Breast epithelium (tissue), 4 donors: ENCODE measurements at regions not wholly inside any gene's neighbourhood (a gene's known extent, or its start where the extent isn't known, plus 50 kb on each side); places are given as distances from the start of the nearest gene placed in this dataset.

ENCODE experiments used
- DNase-seq, 2 donors: peaks; one replicate each; pipeline ENCODE4 v3.0.0-alpha.2; 2019; ENCODE audit warnings: low spot score in 2 of 2
- H3K27ac ChIP-seq, 2 donors: fragments of 200-600 bp; sonication (generic) in 1 of 2; one replicate each; pipeline ENCODE4 v1.5.1; 2016 to 2019; ENCODE audit warnings: mild to moderate bottlenecking in 1 of 2
- H3K27me3 ChIP-seq, 2 donors: fragments of 200-600 bp; sonication (generic) in 1 of 2; one replicate each; pipeline versions ENCODE4 v1.5.1 to v1.6.0; 2017 to 2019; ENCODE audit warnings: control low read depth in 1 of 2, mild to moderate bottlenecking in 1 of 2
- H3K36me3 ChIP-seq: fragments of 200-600 bp; one replicate; pipeline ENCODE4 v1.5.1; 2019
- H3K4me1 ChIP-seq, 2 donors: fragments of 200-600 bp; sonication (generic); one replicate each; pipeline ENCODE4 v1.5.1; 2016 to 2019; ENCODE audit warnings: control low read depth in 1 of 2
- H3K4me3 ChIP-seq, 3 donors: fragments of 200-600 bp; sonication (generic); 1 replicate in 2 of 3; 2 replicates in 1 of 3; pipeline ENCODE4 v1.5.1; 2016 to 2019; ENCODE audit warnings: mild to moderate bottlenecking in 3 of 3, moderate library complexity in 2 of 3
- H3K9me3 ChIP-seq, 2 donors: fragments of 200-600 bp; sonication (generic) in 1 of 2; one replicate each; pipeline ENCODE4 v1.5.1; 2016 to 2019; ENCODE audit warnings: control low read depth in 1 of 2
- CTCF ChIP-seq, 3 donors: fragments of 450-650 bp; IDR thresholded peaks; one replicate each; pipeline ENCODE4 v1.5.1; 2016 to 2017; ENCODE audit warnings: antibody characterized with exemption in 3 of 3, mild to moderate bottlenecking in 3 of 3, moderate library complexity in 3 of 3
- POLR2A ChIP-seq: fragments of 450-650 bp; IDR thresholded peaks from one replicate; pipeline ENCODE4 v1.6.1; 2016; ENCODE audit warnings: antibody characterized with exemption, mild to moderate bottlenecking, moderate library complexity
- POLR2AphosphoS5 ChIP-seq, 3 donors: sonication (generic); formaldehyde crosslinking; IDR thresholded peaks; one replicate each; pipeline ENCODE4 v1.6.1; 2017; ENCODE audit warnings: antibody characterized with exemption in 3 of 3
- intact Hi-C: fragments of 100-400 bp; cut with DNase I; formaldehyde crosslinking; loops from one replicate; pipeline ENCODE4 v1.15.1; 2023; ENCODE audit warnings: low total_unique reads

GRCh38 chr6:94278146-94278545 lies 858.8 kb upstream of the EPHA7 start:
- H3K36me3 ChIP-seq, result no peaks in the 10 kb centered on the region
- intact Hi-C loops, result no loop called here
- H3K27me3 ChIP-seq, result no peaks in the 10 kb centered on the region
- H3K4me1 ChIP-seq, result no peaks in the 10 kb centered on the region
- no peaks in the 10 kb centered on the region for H3K9me3 ChIP-seq
- DNase-seq, result no peak
- TF ChIP-seq CTCF (IDR thresholded peaks at IDR 0.05), result no peak
- no peak for TF ChIP-seq POLR2AphosphoS5 (IDR thresholded peaks at IDR 0.05)
- TF ChIP-seq POLR2A, result no peak
- no peak overlapping the region for H3K4me3 ChIP-seq
- H3K27ac ChIP-seq, result no peak overlapping the region

- no peaks in the 10 kb centered on the region for H3K4me1 ChIP-seq
- no peak for TF ChIP-seq CTCF (IDR thresholded peaks at IDR 0.05)
- TF ChIP-seq POLR2A, result no peak
- TF ChIP-seq POLR2AphosphoS5 (IDR thresholded peaks at IDR 0.05), result no peak
- no peaks in the 10 kb centered on the region for H3K9me3 ChIP-seq
- no peak for DNase-seq
- no peak overlapping the region for H3K4me3 ChIP-seq
- no peak overlapping the region for H3K27ac ChIP-seq
- H3K36me3 ChIP-seq, result no peaks in the 10 kb centered on the region
- H3K27me3 ChIP-seq, result no peaks in the 10 kb centered on the region
- intact Hi-C loops, result no loop called here
These were observed 853.0 kb upstream of the EPHA7 start for GRCh38 chr6:94272327-94272726.

- intact Hi-C loops, result no loop called here
- DNase-seq, result no peak
- no peak for TF ChIP-seq POLR2A
- no peak for TF ChIP-seq POLR2AphosphoS5 (IDR thresholded peaks at IDR 0.05)
- no peak for TF ChIP-seq CTCF (IDR thresholded peaks at IDR 0.05)
These were observed 851.0 kb upstream of the EPHA7 start for GRCh38 chr6:94270091-94270948.

GRCh38 chr6:94269256-94269655 lies 849.9 kb upstream of the EPHA7 start:
- no peak for DNase-seq
- intact Hi-C loops, result no loop called here
- Histone ChIP-seq H3K4me1 (no peaks in the 10 kb centered on the region), H3K27ac (no peak overlapping the region), H3K36me3 (no peaks in the 10 kb centered on the region), H3K9me3 (no peaks in the 10 kb centered on the region), H3K27me3 (no peaks in the 10 kb centered on the region), H3K4me3 (no peak overlapping the region)
- TF ChIP-seq POLR2A, result no peak
- TF ChIP-seq CTCF (IDR thresholded peaks at IDR 0.05), result no peak
- TF ChIP-seq POLR2AphosphoS5 (IDR thresholded peaks at IDR 0.05), result no peak

More at GRCh38 chr6:94270091-94270948, 851.0 kb upstream of the EPHA7 start:
- no peaks in the 10 kb centered on the region for H3K27me3 ChIP-seq
- H3K4me1 ChIP-seq, result no peaks in the 10 kb centered on the region
- no peaks in the 10 kb centered on the region for H3K9me3 ChIP-seq
- H3K27ac ChIP-seq, result no peak overlapping the region
- no peak overlapping the region for H3K4me3 ChIP-seq
- no peaks in the 10 kb centered on the region for H3K36me3 ChIP-seq

GRCh38 chr6:94260765-94261164 lies 841.4 kb upstream of the EPHA7 start:
- Histone ChIP-seq H3K27ac (no peak overlapping the region), H3K4me3 (no peak overlapping the region), H3K36me3 (no peaks in the 10 kb centered on the region), H3K27me3 (no peaks in the 10 kb centered on the region), H3K9me3 (no peaks in the 10 kb centered on the region), H3K4me1 (no peaks in the 10 kb centered on the region)
- intact Hi-C loops, result no loop called here
- no peak for DNase-seq
- TF ChIP-seq CTCF (IDR thresholded peaks at IDR 0.05) (no peak), POLR2AphosphoS5 (IDR thresholded peaks at IDR 0.05) (no peak), POLR2A (no peak)
